AG04450 (cell line): ENCODE measurements at regions not wholly inside any gene's neighbourhood (a gene's known extent, or its start where the extent isn't known, plus 50 kb on each side); places are given as distances from the start of the nearest gene placed in this dataset.
"Not testable (repeated sequence)": the region's sequence is repeated elsewhere in the genome, so short reads cannot be mapped to it uniquely, and the experiment has no call there.

ENCODE experiments used
- CTCF ChIA-PET: fragments of 300-600, 350-600 bp; formaldehyde crosslinking; extraction: SDS; loops from one replicate; lab custom pipeline; 2022; ENCODE audit warnings: antibody characterized with exemption, inconsistent platforms; lab: Charles Lee
- POLR2A ChIA-PET: fragments of 350-600 bp; formaldehyde crosslinking; extraction: SDS; loops from one replicate; lab custom pipeline; 2021; ENCODE audit warnings: antibody characterized with exemption, inconsistent platforms; lab: Yijun Ruan, JAX
- DNase-seq: peaks from one replicate; pipeline ENCODE4 v3.0.0-alpha.2; 2011; ENCODE audit warnings: low read depth, low spot score
- H3K27ac ChIP-seq: one replicate; pipeline ENCODE4 v1.5.1; 2012; ENCODE audit warnings: low read depth, low read length, control low read depth
- H3K27me3 ChIP-seq: one replicate; pipeline ENCODE4 v1.6.0; 2012; ENCODE audit warnings: low read length; ENCODE audit not compliant: control insufficient read depth, insufficient read depth
- H3K4me3 ChIP-seq: 2 replicates; pipeline ENCODE4 v1.5.1; 2011; ENCODE audit warnings: mild to moderate bottlenecking, low read depth, low read length, control low read depth
- H3K9me3 ChIP-seq: 2 replicates; pipeline ENCODE4 v1.5.1; 2012; ENCODE audit warnings: low read length; ENCODE audit not compliant: control insufficient read depth, insufficient read depth
- TF ChIP-seq, protein P1 (sequence below): IDR thresholded peaks from 2 replicates; pipeline ENCODE4 v1.5.1; 2011; ENCODE audit warnings: low read depth, low read length, control low read depth, inconsistent platforms

DNA sequence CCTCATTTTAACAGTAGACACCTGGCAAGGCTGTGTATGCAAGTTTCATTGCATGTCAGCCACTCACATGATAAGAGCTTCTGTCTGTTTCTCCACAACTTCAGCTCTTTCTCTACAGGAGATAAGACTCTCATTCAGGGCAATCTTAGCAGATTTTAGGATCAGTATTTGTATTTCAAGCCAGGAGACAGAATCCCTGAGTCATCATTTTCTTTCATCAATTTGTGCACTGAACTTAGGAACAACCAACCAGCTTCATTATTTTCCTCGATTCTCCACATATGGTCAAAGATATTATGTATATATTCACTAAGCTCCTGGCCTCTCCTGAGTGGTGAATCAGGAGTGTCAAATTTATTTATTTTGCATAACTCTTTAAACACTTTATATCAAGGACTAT is 181.8 kb upstream of the CCNH start:
- TF ChIP-seq, protein P1, sequence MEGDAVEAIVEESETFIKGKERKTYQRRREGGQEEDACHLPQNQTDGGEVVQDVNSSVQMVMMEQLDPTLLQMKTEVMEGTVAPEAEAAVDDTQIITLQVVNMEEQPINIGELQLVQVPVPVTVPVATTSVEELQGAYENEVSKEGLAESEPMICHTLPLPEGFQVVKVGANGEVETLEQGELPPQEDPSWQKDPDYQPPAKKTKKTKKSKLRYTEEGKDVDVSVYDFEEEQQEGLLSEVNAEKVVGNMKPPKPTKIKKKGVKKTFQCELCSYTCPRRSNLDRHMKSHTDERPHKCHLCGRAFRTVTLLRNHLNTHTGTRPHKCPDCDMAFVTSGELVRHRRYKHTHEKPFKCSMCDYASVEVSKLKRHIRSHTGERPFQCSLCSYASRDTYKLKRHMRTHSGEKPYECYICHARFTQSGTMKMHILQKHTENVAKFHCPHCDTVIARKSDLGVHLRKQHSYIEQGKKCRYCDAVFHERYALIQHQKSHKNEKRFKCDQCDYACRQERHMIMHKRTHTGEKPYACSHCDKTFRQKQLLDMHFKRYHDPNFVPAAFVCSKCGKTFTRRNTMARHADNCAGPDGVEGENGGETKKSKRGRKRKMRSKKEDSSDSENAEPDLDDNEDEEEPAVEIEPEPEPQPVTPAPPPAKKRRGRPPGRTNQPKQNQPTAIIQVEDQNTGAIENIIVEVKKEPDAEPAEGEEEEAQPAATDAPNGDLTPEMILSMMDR, result no peak
- Histone ChIP-seq H3K27me3 (no peaks in the 10 kb centered on the region), H3K9me3 (no peaks in the 10 kb centered on the region; the same call in 1 of the 2 replicates), H3K27ac (no peak overlapping the region), H3K4me3 (no peak overlapping the region)
- ChIA-PET CTCF (no interaction called here), POLR2A (no interaction called here)
- DNase-seq, result no peak

DNA sequence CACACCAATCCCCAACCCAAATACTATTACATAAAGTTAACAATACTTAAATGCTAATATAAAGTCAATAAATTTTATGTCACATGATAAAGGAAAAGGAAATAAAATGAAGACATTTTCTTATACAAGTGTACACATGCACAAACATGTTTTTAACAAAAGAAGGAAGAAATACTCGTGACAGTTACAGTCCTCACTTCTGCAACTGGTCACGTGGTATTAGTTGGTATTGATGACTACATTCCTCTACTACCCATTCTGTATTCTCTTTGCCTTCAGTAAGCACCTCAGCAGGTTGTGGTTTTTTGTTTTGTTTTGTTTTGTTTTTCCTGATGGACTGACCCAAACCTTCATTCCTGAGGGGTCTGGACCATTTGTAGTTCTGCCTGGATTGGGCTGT is 176.9 kb upstream of the CCNH start:
- H3K9me3 ChIP-seq, result no peaks in the 10 kb centered on the region
- no peak overlapping the region for H3K4me3 ChIP-seq
- no peak overlapping the region for H3K27ac ChIP-seq
- TF ChIP-seq, protein P1, result no peak
- DNase-seq, result no peak
- ChIA-PET POLR2A (no interaction called here), CTCF (no interaction called here)
- H3K27me3 ChIP-seq, result no peaks in the 10 kb centered on the region

DNA sequence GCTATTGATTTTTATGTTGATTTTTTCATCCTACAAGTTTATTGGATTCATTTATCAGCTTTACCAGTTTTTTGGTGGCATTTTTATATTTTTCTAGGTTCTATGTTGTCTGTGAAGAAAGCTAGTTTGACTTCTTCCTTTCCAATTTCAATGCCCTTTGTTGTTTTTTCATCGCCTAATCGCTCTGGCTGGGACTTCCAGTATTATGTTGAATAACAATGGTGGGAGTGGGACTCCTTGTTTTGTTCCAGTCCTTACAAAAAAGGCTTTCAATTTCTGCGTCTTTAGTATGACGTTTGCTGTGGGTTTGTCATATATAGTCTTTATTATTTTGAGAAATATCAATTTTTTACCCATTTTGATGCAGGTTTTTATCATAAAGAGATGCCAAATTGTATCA is 175.6 kb upstream of the CCNH start:
- TF ChIP-seq, protein P1, result no peak
- POLR2A ChIA-PET, result no interaction called here
- no peak for DNase-seq
- H3K27me3 ChIP-seq, result no peaks in the 10 kb centered on the region
- no peak overlapping the region for H3K27ac ChIP-seq
- CTCF ChIA-PET, result no interaction called here
- no peaks in the 10 kb centered on the region for H3K9me3 ChIP-seq
- no peak overlapping the region for H3K4me3 ChIP-seq

DNA sequence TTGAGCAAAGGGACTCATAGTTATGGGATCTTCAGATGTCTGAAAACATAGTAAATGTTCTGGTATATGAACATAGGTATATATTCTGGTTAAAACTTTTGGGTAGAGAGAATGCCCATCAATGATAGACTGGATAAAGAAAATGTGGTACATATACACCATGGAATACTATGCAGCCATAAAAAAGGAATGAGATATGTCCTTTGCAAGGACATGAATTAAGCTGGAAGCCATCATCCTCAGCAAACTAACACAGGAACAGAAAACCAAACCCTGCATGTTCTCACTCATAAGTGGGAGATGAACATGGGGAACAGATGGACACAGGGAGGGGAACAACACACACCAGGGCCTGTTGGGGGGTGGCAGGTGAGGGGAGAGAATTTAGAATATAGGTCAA is 171.0 kb upstream of the CCNH start:
- H3K27ac ChIP-seq, POLR2A ChIA-PET, H3K27me3 ChIP-seq, H3K9me3 ChIP-seq, DNase-seq, H3K4me3 ChIP-seq, CTCF ChIA-PET: not testable (repeated sequence)

DNA sequence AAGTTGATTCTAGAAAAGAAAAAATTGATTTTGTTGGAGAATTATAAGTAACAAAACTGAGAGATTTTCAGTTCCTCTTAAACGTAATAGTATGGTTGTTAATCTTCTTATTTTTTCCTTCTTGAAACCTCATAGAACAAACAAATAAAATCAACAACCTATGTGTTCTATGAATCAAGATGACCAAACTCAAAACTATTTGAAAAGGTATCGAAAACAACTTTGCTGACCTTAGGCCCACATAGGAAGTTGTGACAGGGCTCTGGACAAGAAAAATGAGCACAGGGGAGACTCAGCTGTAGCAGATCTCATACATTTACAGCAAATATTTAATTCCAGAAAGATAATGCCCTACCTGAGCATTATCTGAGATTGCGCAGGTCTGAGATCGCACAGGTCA is 169.4 kb upstream of the CCNH start:
- no peak for DNase-seq
- POLR2A ChIA-PET, result no interaction called here
- no peak overlapping the region for H3K27ac ChIP-seq
- H3K9me3 ChIP-seq, result no peaks in the 10 kb centered on the region
- no peaks in the 10 kb centered on the region for H3K27me3 ChIP-seq
- CTCF ChIA-PET, result no interaction called here
- no peak overlapping the region for H3K4me3 ChIP-seq
- TF ChIP-seq, protein P1, result no peak

DNA sequence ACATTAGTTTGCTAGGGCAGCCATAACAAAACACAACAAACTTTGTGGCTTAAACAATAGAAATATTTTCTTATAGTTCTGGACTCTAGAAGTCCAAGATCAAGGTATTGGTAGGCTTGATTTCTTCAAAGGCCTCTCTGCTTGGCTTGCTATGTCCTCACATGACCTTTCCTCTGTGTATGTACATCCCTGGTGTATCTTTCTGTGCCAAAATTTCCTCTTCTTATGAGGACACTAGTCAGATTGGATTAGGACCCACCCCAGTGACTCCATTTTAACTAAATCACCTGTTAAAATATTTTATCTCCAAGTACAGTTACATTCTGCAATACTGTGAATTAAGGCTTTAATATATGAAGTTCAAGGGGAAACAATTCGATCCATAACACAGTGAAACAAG is 168.9 kb upstream of the CCNH start:
- TF ChIP-seq, protein P1, result no peak
- Histone ChIP-seq H3K9me3 (no peaks in the 10 kb centered on the region), H3K27ac (no peak overlapping the region), H3K4me3 (no peak overlapping the region), H3K27me3 (no peaks in the 10 kb centered on the region)
- ChIA-PET CTCF (no interaction called here), POLR2A (no interaction called here)
- DNase-seq, result no peak
